HCT116 (cell line): ENCODE measurements at regions not wholly inside any gene's neighbourhood (a gene's known extent, or its start where the extent isn't known, plus 50 kb on each side); places are given as distances from the start of the nearest gene placed in this dataset.

Experiments used
- ATAC-seq: fragments of 200-7000 bp; cut with Tn5 transposase; 2 replicates; pipeline ENCODE4 v1.9.1; 2020; ENCODE audit warnings: mild to moderate bottlenecking, moderate library complexity
- BruUV-seq: library from RNA; stranded (reverse); fragments of 400-500 nt; replicated peaks from 2 replicates; lab custom pipeline; 2021; lab: Mats Ljungman, UMichigan
- CTCF ChIA-PET: fragments of 300-600 bp; sonication (Branson Sonifier 250); formaldehyde crosslinking; loops from one replicate; lab custom pipeline; 2021; ENCODE audit warnings: antibody characterized with exemption; lab: Charles Lee
- POLR2A ChIA-PET: fragments of 300-600, 350-600 bp; sonication (Branson Sonifier 250); formaldehyde crosslinking; loops from one replicate; lab custom pipeline; 2021; ENCODE audit warnings: antibody characterized with exemption; lab: Charles Lee
- RAD21 ChIA-PET, 2 experiments: fragments of 300-600 bp; sonication (Branson Sonifier 250); formaldehyde crosslinking; loops; one replicate each; lab custom pipeline; 2023; ENCODE audit warnings: low total read pairs in 2 of 2; ENCODE audit not compliant: uncharacterized antibody in 2 of 2, unreplicated experiment in 2 of 2, low non-redundant PET in 1 of 2; lab: Charles Lee
- DNase-seq: peaks from one replicate; pipeline ENCODE4 v3.0.0-alpha.2; 2010; ENCODE audit warnings: low read depth, low spot score
- H2AFZ ChIP-seq: fragments of 200-600 bp; shearing (Covaris generic), sonication (generic); 2 replicates; pipeline ENCODE4 v1.6.1; 2017; ENCODE audit warnings: low read depth, mixed run types, mixed read lengths, antibody characterized with exemption, low read length; ENCODE audit not compliant: poor library complexity, severe bottlenecking
- H3K27ac ChIP-seq: 2 replicates; pipeline ENCODE4 v1.5.1; 2012; ENCODE audit warnings: low read depth, low read length
- H3K27me3 ChIP-seq: fragments of 200-600 bp; sonication (generic); 2 replicates; pipeline ENCODE4 v1.6.1; 2016; ENCODE audit warnings: mixed run types, low read length, mixed read lengths; ENCODE audit not compliant: insufficient read depth
- H3K36me3 ChIP-seq, 2 experiments: fragments of 200-500 bp in 1 of 2; fragments of 200-600 bp in 1 of 2; sonication (Bioruptor generic) in 1 of 2; sonication (generic) in 1 of 2; 2 replicates each; pipeline versions ENCODE4 v1.5.1 to v1.6.1; 2014 to 2016; ENCODE audit warnings: low read length in 2 of 2, inconsistent platforms in 1 of 2, mixed read lengths in 1 of 2, mixed run types in 1 of 2; ENCODE audit not compliant: insufficient read depth in 2 of 2, control insufficient read depth in 1 of 2
- H3K4me1 ChIP-seq, 2 experiments: fragments of 200-600 bp in 1 of 2; sonication (generic) in 1 of 2; 2 replicates each; pipeline versions ENCODE4 v1.5.1 to v1.6.1; 2012 to 2017; ENCODE audit warnings: low read length in 2 of 2, inconsistent platforms in 1 of 2, mild to moderate bottlenecking in 1 of 2, mixed read lengths in 1 of 2, mixed run types in 1 of 2, moderate library complexity in 1 of 2; ENCODE audit not compliant: insufficient read depth in 2 of 2, control insufficient read depth in 1 of 2
- H3K4me2 ChIP-seq: fragments of 200-600 bp; sonication (generic); 2 replicates; pipeline ENCODE4 v1.6.1; 2017; ENCODE audit warnings: mixed run types, low read length, mixed read lengths
- H3K4me3 ChIP-seq, 2 experiments: fragments of 200-600 bp in 1 of 2; sonication (generic) in 1 of 2; replicated peaks in 1 of 2; 2 replicates each; pipeline ENCODE4 v1.5.1; 2011 to 2016; ENCODE audit warnings: low read length in 2 of 2, control low read depth in 1 of 2, low read depth in 1 of 2, mild to moderate bottlenecking in 1 of 2, mixed read lengths in 1 of 2, mixed run types in 1 of 2
- H3K79me2 ChIP-seq: fragments of 200-600 bp; sonication (generic); 2 replicates; pipeline ENCODE4 v1.6.1; 2017; ENCODE audit warnings: mild to moderate bottlenecking, mixed run types, low read length, moderate library complexity, mixed read lengths; ENCODE audit not compliant: insufficient read depth
- H3K9ac ChIP-seq: fragments of 200-600 bp; sonication (generic); 2 replicates; pipeline ENCODE4 v1.6.1; 2016; ENCODE audit warnings: low read length, mixed read lengths
- H3K9me2 ChIP-seq: fragments of 200-600 bp; sonication (generic), shearing (Covaris generic); 2 replicates; pipeline ENCODE4 v1.6.1; 2017; ENCODE audit warnings: mixed run types, mild to moderate bottlenecking, moderate library complexity; ENCODE audit not compliant: insufficient read depth
- H3K9me3 ChIP-seq, 2 experiments: fragments of 200-500 bp in 1 of 2; fragments of 200-600 bp in 1 of 2; sonication (Bioruptor generic) in 1 of 2; sonication (generic) in 1 of 2; 2 replicates each; pipeline ENCODE4 v1.6.1; 2014 to 2017; ENCODE audit warnings: low read length in 2 of 2, mixed read lengths in 2 of 2, inconsistent platforms in 1 of 2, low read depth in 1 of 2, mild to moderate bottlenecking in 1 of 2, mixed run types in 1 of 2, moderate library complexity in 1 of 2; ENCODE audit not compliant: control insufficient read depth in 1 of 2, insufficient read depth in 1 of 2
- H4K20me1 ChIP-seq: fragments of 200-600 bp; sonication (generic), shearing (Covaris generic); 2 replicates; pipeline ENCODE4 v1.6.1; 2017; ENCODE audit warnings: mixed run types, mild to moderate bottlenecking, moderate library complexity; ENCODE audit not compliant: insufficient read depth
- CTCF ChIP-seq, 3 experiments: fragments of 200-600 bp in 1 of 3; sonication (generic) in 1 of 3; IDR thresholded peaks in 2 of 3; conservative IDR thresholded peaks in 1 of 3; 2 replicates each; pipeline ENCODE4 v1.5.1; 2012 to 2017; ENCODE audit warnings: low read depth in 2 of 3, low read length in 2 of 3, antibody characterized with exemption in 1 of 3, borderline replicate concordance in 1 of 3, control low read depth in 1 of 3, mild to moderate bottlenecking in 1 of 3, mixed read lengths in 1 of 3, mixed run types in 1 of 3, moderate library complexity in 1 of 3; ENCODE audit not compliant: insufficient read depth in 1 of 3
- JUND ChIP-seq: IDR thresholded peaks from 2 replicates; pipeline ENCODE4 v1.6.1; 2012
- POLR2A ChIP-seq: IDR thresholded peaks from 2 replicates; pipeline ENCODE4 v1.7.0; 2011; ENCODE audit warnings: borderline replicate concordance; ENCODE audit not compliant: insufficient read depth, insufficient read length; ENCODE audit errors: extremely low read depth
- RAD21 ChIP-seq: IDR thresholded peaks from 2 replicates; pipeline ENCODE4 v1.6.1; 2012; ENCODE audit warnings: low read depth, mild to moderate bottlenecking
- REST ChIP-seq: IDR thresholded peaks from 2 replicates; pipeline ENCODE4 v1.6.1; 2012; ENCODE audit warnings: low read depth
- SP1 ChIP-seq: IDR thresholded peaks from 2 replicates; pipeline ENCODE4 v1.6.1; 2012; ENCODE audit warnings: low read depth
- SRF ChIP-seq: IDR thresholded peaks from 2 replicates; pipeline ENCODE4 v1.6.1; 2012; ENCODE audit warnings: low read depth
- intact Hi-C: fragments of 100-400 bp; cut with micrococcal nuclease; formaldehyde crosslinking; loops from 2 replicates; pipeline ENCODE4 v1.10.0; 2022

- DNase-seq, result no peak
- H3K27me3 ChIP-seq, result peaks cover 45% of the 10 kb centered on the region
- BruUV-seq, result no TSS peak
- no peak overlapping the region for H3K4me3 ChIP-seq
- no peak for TF ChIP-seq SP1
- TF ChIP-seq POLR2A, result no peak
- TF ChIP-seq CTCF (IDR thresholded peaks at IDR 0.05 in 2 of 3, conservative IDR thresholded peaks at IDR 0.05 in 1 of 3; ENCODE audit: borderline replicate concordance in 1 of 3, insufficient read depth in 1 of 3, low read depth in 2 of 3, low read length in 2 of 3), result no peak
- no peak for TF ChIP-seq JUND
- TF ChIP-seq, all 23 proteins: peak for 0
- no peaks in the 10 kb centered on the region for H3K4me1 ChIP-seq
- H3K36me3 ChIP-seq, result no peaks in the 10 kb centered on the region
- ATAC-seq, result no peak
- intact Hi-C loops, result no loop called here
- H3K27ac ChIP-seq, result no peak overlapping the region
- H3K9me3 ChIP-seq, result no peaks in the 10 kb centered on the region
- H3K9ac ChIP-seq, result no peak overlapping the region
- H3K9me2 ChIP-seq, result no peaks in the 10 kb centered on the region
- RAD21 ChIA-PET, result no interaction called here
- no peaks in the 10 kb centered on the region for H3K79me2 ChIP-seq
- POLR2A ChIA-PET, result no interaction called here
- CTCF ChIA-PET, result no interaction called here
- no peaks in the 10 kb centered on the region for H4K20me1 ChIP-seq
- no peak overlapping the region for H2AFZ ChIP-seq
- H3K4me2 ChIP-seq, result no peak overlapping the region
These were observed 77.0 kb upstream of the TMEM132E start for GRCh38 chr17:34502426-34502825.

- Histone ChIP-seq H3K9me3 (no peaks in the 10 kb centered on the region), H3K4me2 (no peak overlapping the region), H3K9ac (no peak overlapping the region), H3K4me3 (no peak overlapping the region), H3K4me1 (no peaks in the 10 kb centered on the region), H3K36me3 (no peaks in the 10 kb centered on the region), H3K27me3 (peaks cover 36% of the 10 kb centered on the region), H3K9me2 (no peaks in the 10 kb centered on the region), H3K27ac (no peak overlapping the region), H3K79me2 (no peaks in the 10 kb centered on the region), H4K20me1 (no peaks in the 10 kb centered on the region)
- DNase-seq, result no peak
- ATAC-seq, result 0 out of 2 replicates have a peak, but pooled peaks have one; percentile 47
- RAD21 ChIA-PET, result no interaction called here
- intact Hi-C loops, result no loop called here
- CTCF ChIA-PET, result no interaction called here
- POLR2A ChIA-PET, result no interaction called here
- TF ChIP-seq SRF (no peak), RAD21 (no peak), REST (peak; percentile 61)
- TF ChIP-seq, all 23 proteins: peak for 1
- BruUV-seq, result no TSS peak
- H2AFZ ChIP-seq, result no peak overlapping the region
These were observed 79.8 kb upstream of the TMEM132E start for GRCh38 chr17:34499576-34499975.
